Islet precursor cell (in vitro differentiated cells): ENCODE measurements at regions not wholly inside any gene's neighbourhood (a gene's known extent, or its start where the extent isn't known, plus 50 kb on each side); places are given as distances from the start of the nearest gene placed in this dataset.
"Not testable (repeated sequence)": the region's sequence is repeated elsewhere in the genome, so short reads cannot be mapped to it uniquely, and the experiment has no call there.

Experiments
- DNase-seq: peaks from one replicate; pipeline ENCODE4 v3.0.0-alpha.2; 2018

- DNase-seq, result no peak
Measured at GRCh38 chr2:190150413-190150812, 87.9 kb upstream of the MSTN start.

- no peak for DNase-seq
Measured at GRCh38 chr2:190149908-190150307, 87.4 kb upstream of the MSTN start.

GRCh38 chr2:190149200-190149599, 86.7 kb upstream of the MSTN start:
- DNase-seq, result no peak

- DNase-seq, result not testable (repeated sequence)
Measured at GRCh38 chr2:190146109-190146508, 83.6 kb upstream of the MSTN start.

GRCh38 chr2:190140474-190140873, 77.9 kb upstream of the MSTN start:
- not testable (repeated sequence) for DNase-seq

- DNase-seq, result no peak
Measured at GRCh38 chr2:190139371-190139770, 76.8 kb upstream of the MSTN start.

- DNase-seq, result no peak
Measured at GRCh38 chr2:190138032-190138431, 75.5 kb upstream of the MSTN start.

GRCh38 chr2:190137561-190137960, 75.0 kb upstream of the MSTN start:
- DNase-seq, result no peak

GRCh38 chr2:190136825-190137224, 74.3 kb upstream of the MSTN start:
- DNase-seq, result no peak

GRCh38 chr2:190136259-190136658, 73.7 kb upstream of the MSTN start:
- DNase-seq, result no peak

- DNase-seq, result no peak
Measured at GRCh38 chr2:190129421-190130199, 67.1 kb upstream of the MSTN start.

GRCh38 chr2:190127651-190128050, 65.1 kb upstream of the MSTN start:
- DNase-seq, result no peak

- DNase-seq, result no peak
Measured at GRCh38 chr2:190126798-190127197, 64.3 kb upstream of the MSTN start.

GRCh38 chr2:190123956-190124355, 61.4 kb upstream of the MSTN start:
- DNase-seq, result peak; percentile 75

- no peak for DNase-seq
Measured at GRCh38 chr2:190121971-190122370, 59.4 kb upstream of the MSTN start.

GRCh38 chr2:190121305-190121704, 58.8 kb upstream of the MSTN start:
- DNase-seq, result no peak

GRCh38 chr2:190119923-190120590, 57.5 kb upstream of the MSTN start:
- DNase-seq, result no peak

- peak; percentile 56 for DNase-seq
Measured at GRCh38 chr2:190119257-190119656, 56.7 kb upstream of the MSTN start.

GRCh38 chr2:190117305-190117704, 54.8 kb upstream of the MSTN start:
- DNase-seq, result no peak

- DNase-seq, result no peak
Measured at GRCh38 chr2:190113000-190113399, 50.5 kb upstream of the MSTN start.
